HK-2 (cell line): ENCODE measurements at regions not wholly inside any gene's neighbourhood (a gene's known extent, or its start where the extent isn't known, plus 50 kb on each side); places are given as distances from the start of the nearest gene placed in this dataset.
"Not testable (repeated sequence)": the region's sequence is repeated elsewhere in the genome, so short reads cannot be mapped to it uniquely, and the experiment has no call there.

ENCODE experiments used
- DNase-seq: peaks from one replicate; pipeline ENCODE4 v3.0.0-alpha.2; 2018; ENCODE audit not compliant: unreplicated experiment

DNA sequence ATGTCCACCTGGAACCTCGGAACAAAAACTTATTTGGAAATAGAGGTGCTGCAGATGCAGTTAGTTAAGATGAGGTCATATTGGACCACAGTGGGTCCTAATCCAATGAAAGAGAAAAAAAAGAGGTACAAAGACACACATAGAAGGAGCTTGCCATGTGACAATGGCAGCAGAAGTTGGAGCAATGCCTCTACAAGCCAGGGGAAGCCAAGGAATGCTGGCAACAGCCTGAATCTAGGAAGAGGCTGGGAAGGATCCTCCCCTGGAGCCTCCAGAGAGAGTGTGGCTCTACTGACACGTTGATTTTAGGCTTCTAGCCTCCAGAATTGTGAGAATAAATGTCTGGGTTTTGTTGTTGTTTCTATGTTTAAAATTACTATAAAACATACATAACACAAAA lies 521.8 kb upstream of the CCDC196 start:
- DNase-seq: no peak

DNA sequence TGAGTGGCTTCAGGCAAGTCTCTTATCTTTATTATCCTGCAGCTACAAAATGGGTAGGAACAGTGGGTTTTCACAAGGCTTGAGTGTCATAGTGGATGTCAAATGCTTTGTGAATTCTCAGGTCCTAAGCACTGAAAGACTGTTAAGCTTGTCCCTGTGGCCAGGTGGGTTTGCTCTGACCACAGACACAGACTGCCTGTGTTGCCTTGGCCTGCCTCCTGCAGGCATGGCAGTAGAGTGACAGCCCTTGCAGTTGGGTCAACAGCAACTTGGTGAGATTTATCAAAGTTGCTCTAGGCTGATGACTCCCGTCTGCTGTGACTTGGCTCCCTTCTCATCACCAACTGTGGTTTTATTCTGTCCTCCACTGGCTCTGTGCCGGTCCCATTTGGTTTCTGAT lies 520.0 kb upstream of the CCDC196 start:
- DNase-seq: no peak

DNA sequence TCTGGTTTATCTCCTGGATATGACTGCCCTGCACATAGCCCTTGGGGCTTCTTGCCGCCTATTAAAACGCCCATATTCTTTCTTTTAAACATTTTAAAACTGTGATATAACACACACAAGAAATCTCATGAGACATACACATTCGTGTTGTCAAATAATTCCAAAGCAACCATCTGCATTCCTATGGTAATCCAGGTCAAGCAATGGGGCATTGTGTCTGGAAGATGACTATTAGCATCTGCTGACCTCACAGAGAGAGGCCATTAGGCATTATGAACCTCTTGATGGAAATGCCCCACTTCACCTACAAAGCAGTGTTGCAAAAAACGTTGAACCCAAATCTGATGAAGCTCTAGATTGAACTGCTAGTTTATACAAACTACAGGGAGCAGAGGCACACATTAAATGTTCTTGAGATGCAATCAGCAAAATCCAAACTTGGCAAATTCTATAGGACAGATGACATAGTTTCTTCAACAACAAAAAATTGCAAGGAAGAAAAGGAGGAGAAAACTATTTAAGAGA lies 513.8 kb upstream of the CCDC196 start:
- DNase-seq: no peak

DNA sequence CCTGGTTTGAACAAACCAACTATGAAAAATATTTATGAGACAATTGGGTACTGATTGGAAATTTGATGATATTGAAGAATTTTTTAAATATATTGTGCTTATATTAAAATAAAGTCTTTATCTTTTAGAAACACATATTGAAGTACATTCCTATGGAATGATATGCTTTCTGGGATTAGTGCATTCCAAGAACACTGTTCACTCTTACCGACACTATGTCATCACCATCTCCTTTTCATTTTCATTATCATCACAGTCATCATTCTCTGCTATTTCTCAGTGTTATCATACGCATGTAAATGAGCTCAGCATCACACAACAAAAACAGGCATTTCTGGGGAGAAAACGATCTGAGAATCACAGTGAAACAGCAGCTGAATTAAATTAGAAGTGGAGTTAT lies 513.3 kb upstream of the CCDC196 start:
- no peak for DNase-seq

DNA sequence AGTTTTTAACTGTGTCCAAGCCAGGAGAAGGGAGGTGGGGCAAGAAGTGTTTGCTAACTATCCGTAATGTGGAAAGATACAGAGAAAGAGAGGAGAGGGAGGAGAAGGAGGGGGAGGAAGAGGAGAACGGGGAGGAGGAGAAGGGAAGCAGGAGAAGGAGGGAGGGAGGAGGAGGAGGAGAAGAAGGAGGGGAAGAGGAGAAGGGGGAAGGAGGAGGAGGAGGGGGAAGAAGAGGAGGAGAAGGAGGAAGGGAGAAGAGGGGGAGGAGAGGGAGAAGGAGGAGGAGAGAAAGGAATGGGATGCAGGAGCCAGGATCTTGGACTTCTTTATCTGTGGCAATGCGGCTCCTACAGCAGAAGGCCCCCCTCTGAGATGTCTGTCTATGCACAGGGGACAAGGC lies 510.3 kb upstream of the CCDC196 start:
- no peak for DNase-seq

DNA sequence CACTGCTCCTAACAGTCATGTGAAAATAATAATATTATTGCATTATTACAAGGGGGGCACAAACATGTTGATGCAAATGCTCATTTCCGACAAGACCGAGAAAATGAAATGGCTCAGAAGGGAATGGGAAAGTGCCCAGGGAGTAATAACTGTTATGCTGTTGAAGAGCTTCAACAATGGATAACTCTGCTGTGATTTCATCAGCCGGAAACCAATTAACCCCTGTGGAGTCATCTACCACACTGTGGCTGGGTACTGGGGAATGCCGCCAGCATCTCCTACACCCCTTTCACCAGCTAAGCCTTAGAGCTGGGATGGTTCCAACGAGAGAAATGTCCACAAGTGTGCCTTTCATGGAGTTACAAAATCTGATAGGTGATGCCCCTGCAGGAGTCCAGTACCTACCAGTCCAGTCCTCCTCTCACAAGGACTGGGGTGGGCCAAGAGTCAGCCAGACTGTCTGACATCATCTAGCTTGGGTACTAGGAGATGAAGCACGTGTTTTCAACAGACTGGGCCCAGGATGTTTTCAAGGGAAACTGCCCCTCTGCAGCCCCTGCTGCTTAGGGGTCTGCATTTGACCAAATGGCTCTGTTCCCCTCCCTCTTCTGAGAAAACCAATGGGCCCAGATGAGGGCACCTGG lies 509.3 kb upstream of the CCDC196 start:
- DNase-seq: no peak

DNA sequence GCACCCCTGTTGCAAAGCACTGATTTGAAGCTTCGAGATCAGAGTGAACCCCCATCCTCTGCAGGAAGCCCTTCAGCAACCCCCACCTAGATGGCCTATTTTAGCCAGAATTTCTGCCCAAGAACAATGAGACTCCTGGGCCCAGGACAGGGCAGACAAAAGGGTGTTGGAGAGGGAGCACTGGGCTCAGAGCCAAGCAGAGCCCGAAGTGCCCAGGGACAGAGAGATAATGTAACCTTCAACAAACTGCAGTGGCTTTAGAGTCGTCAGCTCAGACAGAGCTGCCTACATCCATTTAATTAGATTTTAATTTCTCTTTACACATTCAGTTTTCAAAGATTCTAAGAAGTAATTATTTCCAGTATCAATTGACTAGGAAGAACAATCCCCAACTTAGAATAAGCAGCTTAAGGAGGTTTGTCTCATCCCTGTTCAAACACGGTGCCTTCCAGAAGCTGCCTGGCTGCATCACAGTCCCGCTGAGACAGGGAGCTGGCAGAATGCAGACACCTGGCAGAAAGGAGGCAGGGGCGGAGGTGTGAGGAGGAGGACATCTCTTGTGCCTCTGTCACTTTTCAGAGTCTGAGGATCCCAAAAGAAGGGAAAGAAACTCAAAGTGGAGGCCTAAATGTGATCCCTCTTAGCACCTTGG lies 504.9 kb upstream of the CCDC196 start:
- DNase-seq: no peak

DNA sequence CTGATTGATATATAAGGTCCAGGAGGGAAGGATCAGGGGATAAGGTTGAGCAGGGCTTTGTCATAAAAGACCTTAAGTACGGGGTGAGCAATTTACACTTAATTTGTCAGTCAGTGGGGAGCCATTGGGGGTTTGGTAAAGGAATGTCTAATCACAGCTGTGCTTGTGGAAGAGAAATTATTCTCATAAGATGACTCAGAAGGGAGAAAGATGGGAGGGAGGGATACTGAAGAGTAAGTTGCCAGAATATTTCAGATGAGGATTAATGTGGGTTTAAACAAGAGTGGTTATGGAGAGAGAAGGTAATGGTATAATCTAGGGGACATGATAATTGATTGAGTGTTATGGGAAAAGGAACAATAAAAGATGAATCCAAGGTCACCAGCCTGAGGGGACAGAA lies 500.1 kb upstream of the CCDC196 start:
- no peak for DNase-seq

DNA sequence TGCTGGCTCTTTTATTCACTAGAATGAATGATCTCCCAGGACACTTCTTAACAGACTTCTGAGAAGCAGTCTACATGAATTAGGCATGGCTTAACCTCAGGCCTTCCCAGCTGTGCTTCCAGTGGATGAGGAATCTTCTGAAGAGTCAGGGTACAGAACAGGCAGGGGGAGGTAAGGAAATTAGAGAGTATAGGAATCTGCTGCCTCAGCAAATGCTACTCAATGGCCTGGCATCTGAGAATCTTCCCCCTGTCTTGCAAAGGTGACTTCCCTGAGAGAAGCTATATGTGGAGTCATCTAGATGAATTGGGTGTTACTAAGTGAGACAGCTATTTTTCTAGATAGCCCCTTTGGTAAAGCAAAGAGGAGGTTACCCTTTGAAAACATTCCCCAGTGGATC lies 496.2 kb upstream of the CCDC196 start:
- DNase-seq: no peak

DNA sequence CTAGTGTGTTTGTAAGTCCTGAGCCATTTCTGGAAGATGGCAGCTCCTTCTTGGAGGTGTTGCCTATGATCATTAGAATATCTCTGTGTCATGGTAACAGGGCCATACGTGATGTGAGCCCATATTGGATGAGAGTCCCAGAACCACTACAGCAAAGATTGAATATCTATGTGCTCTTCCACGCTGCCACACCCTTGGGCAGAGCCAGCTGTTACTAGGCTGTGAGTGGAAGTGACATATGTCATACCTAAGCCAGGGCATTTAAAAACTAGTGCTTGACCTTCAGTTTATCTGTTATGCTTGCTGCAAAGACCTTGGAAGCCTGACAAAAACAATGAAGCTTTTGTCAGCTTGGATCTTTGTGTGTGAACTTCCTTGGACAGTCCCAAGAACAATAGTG lies 495.1 kb upstream of the CCDC196 start:
- no peak for DNase-seq

DNA sequence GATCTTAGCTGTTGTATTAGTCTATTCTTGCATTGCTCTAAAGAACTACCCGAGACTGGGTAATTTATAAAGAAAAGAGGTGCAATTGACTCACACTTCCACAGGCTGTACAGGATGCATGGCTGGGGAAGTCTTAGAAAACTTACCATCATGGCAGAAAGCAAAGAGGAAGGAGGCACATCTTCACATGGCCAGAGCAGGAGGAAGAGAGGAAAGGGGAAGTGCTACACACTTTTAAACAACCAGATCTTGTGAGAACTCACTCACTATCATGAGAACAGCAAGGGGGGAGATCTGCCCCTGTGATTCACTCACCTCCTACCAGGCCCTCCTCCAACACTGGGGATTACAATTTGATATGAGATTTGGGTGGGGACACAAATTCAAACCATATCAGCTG lies 494.2 kb upstream of the CCDC196 start:
- DNase-seq: not testable (repeated sequence)

DNA sequence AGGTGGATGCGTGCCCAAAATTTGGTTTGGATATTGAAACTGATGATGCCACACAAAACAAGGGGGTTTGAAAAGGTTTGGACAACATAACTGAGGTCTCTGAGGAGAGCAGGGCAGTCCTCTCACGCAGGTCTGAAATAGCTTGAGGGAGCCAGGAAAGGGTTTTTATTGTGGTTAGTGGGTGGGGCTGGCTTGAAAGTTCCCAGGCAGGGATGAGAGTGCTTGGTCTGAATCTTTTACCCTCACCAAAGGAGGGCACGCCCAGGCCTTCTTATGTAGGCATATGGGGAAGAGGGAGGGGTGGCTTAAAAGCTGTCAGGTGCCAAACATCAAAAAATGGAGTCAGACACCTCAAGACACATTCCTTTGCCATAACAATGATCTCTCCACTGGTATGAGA lies 493.1 kb upstream of the CCDC196 start:
- DNase-seq: no peak

DNA sequence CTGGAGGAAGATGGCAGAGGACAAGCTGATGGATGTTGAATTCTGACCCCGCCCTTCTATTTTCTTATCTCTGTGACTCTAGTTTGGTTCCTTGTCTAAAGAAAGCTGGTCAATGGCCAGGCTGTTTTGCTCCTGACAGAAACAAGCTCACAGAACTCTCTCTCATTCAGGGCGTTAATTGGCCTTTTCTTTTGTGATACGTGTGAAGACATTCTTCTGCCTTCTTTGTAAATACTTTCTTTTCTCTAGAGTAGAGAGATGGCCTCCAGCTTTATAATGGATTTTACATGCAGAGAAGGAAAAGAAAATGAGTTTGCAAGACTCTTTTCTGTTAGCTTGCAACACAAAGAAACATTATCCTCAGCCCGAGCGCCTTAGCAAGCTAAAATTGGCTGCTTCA lies 492.2 kb upstream of the CCDC196 start:
- no peak for DNase-seq

DNA sequence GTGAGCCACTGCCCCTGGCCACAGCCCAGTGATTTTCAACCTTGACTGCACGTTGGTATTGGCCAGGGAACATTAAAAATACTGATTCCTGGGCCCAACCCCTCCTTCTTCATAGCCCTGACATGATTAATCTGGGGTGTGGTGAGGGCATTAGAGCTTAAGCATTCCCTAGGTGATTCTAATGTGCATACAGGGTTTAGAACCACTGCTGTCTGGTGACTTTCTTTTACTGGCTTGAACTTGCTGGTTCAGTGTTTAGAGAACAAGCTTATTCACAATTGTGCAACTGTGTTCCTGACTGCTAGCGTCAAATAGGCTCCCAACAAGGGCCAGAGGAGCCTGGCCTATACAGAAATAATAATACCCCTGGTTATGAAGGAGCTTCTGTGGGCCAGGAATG lies 488.8 kb upstream of the CCDC196 start:
- no peak for DNase-seq

DNA sequence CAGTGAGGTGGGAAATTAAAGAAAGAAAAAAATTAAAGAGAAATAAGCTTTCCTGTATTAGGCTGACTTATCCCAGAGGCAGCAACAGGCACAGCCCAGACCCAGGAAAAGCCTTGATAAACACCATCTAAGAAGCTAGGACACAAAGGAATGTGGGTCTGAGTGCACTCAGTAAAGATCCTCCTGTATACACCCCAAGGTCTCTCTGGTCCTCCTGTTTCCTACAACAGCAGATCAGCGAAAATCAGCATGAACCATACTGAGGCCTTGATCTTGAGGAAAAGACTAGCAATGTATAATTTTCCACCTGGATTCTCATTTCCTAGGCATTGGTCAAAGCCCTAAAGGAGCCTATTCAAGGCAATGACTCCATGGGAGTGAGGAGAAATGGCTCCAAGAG lies 486.3 kb upstream of the CCDC196 start:
- no peak for DNase-seq

DNA sequence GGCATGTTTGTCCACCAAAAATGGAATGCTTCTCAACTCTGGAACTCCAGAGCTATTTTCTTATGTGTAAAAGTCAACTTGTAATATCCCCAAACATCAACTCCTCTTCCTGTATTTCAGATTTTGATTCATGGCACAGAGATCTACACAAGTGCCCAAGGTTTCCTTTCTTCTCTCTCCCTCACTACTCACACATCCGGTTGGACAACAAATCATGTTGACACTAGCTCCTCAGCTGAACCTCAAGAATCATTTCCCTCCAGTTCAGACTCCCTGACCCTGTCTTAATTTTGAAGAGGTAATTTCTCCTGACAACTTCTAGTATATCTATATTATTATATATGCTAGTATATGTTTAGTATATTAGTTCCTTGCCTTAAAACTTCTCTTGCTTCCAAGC lies 485.4 kb upstream of the CCDC196 start:
- DNase-seq: no peak

DNA sequence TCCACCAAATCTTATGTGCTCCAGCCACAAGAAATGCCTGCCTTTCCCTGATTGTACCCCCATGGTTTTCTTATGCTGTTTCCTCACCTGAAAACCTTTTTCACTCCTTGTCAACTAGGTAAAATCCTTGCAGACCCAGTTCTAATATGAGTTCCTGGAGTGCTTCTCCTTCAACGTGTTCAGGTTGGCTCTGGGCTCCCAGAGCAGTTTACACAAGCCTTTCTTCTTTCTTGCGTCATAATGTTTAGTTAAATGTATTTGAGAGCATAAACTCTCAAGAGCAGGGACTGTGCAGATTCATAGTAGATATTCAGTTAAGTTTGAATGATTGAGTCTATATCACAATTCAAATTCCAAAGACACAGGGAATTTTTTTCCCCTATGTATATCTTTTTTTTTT lies 484.8 kb upstream of the CCDC196 start:
- DNase-seq: no peak

DNA sequence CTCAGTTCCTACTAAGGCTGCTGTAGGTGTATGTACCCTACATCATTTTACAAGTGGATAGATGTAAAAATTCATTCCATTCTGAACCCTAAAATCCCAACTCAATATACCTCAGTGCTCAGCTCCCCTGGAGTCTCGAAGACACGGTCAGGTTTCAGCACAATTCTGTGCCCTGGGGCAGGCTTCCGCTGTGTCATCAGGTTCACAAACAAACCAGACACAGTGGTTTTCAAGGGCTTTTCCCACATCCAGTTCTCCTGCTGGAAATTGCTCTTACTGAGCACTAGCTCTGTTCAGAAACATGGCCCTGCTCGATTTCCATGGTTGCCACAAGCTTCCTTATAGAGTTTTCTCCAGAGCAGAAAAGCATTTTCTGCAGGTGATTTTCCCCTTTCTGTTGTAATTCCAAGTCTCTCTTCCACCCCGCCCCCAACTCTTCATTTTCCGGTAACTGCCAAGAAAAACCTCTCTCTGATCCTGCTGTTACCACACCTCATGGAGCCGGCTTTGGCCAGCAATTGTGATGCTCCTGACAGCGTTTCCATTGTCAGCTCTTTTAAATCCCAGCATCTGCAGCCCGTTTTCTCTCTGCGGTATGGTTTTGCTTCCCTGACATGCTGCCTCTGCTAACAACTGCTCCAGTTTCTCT lies 483.0 kb upstream of the CCDC196 start:
- DNase-seq: no peak

DNA sequence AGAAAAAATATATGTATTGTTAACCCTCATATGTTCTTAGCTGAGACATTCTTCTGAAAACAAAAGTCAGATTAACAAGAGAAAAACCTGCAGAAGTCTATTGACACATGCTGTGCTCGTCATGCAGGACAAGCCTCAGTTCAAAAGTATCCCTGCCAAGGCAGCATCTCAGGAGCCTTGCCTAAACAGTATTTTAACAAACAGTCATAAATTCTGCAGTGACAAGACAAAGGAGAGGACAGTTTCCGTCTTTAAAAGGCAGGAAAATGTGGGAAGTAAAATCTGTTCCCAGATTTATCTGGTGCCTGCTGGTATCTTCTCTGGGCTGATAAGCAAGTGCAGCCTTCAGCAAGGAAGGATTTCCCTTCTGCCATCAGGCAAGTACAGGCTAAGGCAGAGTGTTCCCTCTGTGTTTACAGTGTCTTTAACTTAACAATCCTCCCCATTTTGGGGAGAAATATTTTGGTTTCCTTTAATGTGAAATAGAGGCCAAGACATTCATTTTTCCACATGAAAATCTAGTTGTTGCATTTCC lies 480.2 kb upstream of the CCDC196 start:
- no peak for DNase-seq

DNA sequence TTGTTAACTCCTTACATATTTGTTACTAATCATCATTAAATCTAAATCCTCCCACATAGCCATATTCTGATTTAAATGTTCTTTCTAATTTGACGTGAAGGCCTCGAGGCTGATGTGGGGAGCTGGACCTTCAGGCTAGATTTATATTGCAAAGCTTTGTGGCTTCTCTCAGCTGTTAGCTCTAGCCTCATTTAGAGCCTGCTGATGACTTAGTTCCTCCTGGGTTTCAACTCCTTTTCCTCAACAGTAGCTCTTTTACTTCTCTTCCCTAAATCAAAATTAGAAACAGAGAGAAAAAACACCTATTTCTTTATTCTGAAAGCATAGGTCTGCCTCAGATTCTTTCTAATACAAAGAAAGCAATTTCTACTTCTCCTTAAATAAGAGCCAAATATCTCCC lies 477.5 kb upstream of the CCDC196 start:
- no peak for DNase-seq

DNA sequence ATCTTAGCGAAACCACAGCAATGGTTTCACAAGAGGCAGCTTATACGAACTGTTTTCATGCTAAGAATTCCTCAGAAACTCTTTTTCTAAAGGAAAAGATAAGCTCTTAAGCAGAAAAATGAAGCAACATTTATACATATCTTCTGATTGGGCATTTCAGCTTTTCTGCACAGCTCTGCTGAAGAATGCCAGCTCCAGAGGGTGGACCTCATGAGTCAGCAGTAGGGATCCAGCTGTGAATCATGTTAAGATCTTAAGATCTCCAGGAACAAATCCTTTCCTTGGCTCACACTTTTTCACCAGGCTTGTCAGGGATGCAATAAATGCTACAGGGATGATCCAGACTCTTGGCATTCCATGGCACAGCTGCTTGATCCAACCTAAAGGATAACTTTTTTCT lies 477.1 kb upstream of the CCDC196 start:
- DNase-seq: no peak

DNA sequence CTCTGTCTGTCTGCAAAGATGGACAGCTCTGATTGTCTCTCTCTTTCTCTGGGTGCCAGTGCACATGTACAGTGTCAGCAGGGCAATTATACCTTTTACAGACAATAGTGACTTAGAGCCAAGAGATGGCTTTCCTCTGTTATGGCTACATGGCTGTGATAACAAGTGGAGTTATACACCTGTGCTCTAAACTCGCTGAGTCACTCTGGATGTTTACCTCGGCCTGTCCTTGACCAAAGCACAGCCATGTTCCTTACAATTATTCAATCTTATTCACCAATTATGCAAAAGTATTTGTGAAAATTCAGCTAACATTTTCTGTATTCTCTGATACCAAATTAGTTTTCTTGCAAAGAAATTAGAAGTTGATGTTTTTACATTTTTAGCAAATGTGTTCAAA lies 475.5 kb upstream of the CCDC196 start:
- no peak for DNase-seq

DNA sequence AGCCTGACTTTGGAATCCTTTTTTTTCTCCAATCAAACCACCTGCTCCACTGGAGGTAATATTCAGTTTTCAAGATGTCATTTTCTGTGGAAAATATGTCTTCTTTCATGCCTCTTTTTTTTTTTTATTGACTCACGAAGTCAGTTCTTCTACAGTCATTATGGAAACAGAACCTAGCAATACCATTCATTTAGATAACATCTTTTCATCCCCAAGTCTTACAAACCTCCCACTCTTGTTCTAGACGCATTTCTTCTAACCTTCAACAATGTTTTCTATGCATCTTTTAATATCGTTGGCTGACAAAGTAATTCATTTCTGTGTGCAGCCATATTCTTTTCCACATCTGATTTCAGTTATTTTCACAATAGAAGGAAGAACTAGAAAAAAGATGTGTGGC lies 474.3 kb upstream of the CCDC196 start:
- no peak for DNase-seq
